Brain microvascular endothelial cell (primary cell): ENCODE measurements at regions not wholly inside any gene's neighbourhood (a gene's known extent, or its start where the extent isn't known, plus 50 kb on each side); places are given as distances from the start of the nearest gene placed in this dataset.

Source experiments
- DNase-seq: peaks from one replicate; pipeline ENCODE4 v3.0.0-alpha.2; 2020
- H3K27ac ChIP-seq: fragments of 250-450 bp; sonication (Bioruptor Pico); 2 replicates; pipeline ENCODE4 v1.5.1; 2020; ENCODE audit warnings: mild to moderate bottlenecking, moderate library complexity
- H3K27me3 ChIP-seq: fragments of 250-450 bp; sonication (Bioruptor Pico); replicated peaks from 2 replicates; pipeline ENCODE4 v1.5.1; 2020; ENCODE audit warnings: mild to moderate bottlenecking
- H3K36me3 ChIP-seq: fragments of 250-450 bp; sonication (Bioruptor Pico); replicated peaks from 2 replicates; pipeline ENCODE4 v1.5.1; 2020; ENCODE audit warnings: mild to moderate bottlenecking
- H3K4me3 ChIP-seq: 2 replicates; pipeline ENCODE4 v1.5.1; 2011; ENCODE audit warnings: low read depth, mild to moderate bottlenecking, control low read depth, low read length, moderate library complexity
- in situ Hi-C: cut with HindIII; loops from 2 replicates; pipeline ENCODE4 v1.10.0; 2017; ENCODE audit warnings: low sequenced_read_pairs, low pct_ligation_motif_present
- TF ChIP-seq, protein P1 (sequence below): IDR thresholded peaks from 2 replicates; pipeline ENCODE4 v1.5.1; 2011; ENCODE audit warnings: low read depth, mild to moderate bottlenecking, moderate library complexity, low read length, control low read depth, inconsistent platforms; ENCODE audit errors: missing control alignments

GRCh38 chr5:164335837-164336236, 830.4 kb downstream of the MAT2B start:
- Histone ChIP-seq H3K27ac (no peak overlapping the region), H3K4me3 (no peak overlapping the region), H3K36me3 (no peaks in the 10 kb centered on the region), H3K27me3 (no peaks in the 10 kb centered on the region)
- TF ChIP-seq, protein P1, sequence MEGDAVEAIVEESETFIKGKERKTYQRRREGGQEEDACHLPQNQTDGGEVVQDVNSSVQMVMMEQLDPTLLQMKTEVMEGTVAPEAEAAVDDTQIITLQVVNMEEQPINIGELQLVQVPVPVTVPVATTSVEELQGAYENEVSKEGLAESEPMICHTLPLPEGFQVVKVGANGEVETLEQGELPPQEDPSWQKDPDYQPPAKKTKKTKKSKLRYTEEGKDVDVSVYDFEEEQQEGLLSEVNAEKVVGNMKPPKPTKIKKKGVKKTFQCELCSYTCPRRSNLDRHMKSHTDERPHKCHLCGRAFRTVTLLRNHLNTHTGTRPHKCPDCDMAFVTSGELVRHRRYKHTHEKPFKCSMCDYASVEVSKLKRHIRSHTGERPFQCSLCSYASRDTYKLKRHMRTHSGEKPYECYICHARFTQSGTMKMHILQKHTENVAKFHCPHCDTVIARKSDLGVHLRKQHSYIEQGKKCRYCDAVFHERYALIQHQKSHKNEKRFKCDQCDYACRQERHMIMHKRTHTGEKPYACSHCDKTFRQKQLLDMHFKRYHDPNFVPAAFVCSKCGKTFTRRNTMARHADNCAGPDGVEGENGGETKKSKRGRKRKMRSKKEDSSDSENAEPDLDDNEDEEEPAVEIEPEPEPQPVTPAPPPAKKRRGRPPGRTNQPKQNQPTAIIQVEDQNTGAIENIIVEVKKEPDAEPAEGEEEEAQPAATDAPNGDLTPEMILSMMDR: no peak
- in situ Hi-C loops: no loop called here
- no peak for DNase-seq

DNA sequence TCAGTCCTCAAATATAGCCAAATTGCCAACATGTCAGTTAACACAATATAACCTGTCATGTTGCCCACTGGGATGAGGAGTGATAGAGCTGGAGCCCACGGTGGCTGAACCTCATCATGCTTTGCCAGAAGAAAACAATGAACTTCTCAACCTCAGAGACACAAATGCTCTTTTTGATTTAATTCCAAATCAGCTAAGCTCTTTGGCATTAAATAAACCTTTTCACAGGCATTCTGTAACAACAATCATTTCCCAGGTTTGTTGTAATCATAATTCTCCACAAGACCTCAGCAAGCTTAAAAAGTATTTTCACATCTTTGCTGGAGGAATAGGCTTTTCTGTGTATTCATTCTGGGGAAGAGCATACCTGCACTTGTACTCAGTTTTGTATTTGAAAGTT, 830.9 kb downstream of the MAT2B start:
- H3K27me3 ChIP-seq: no peaks in the 10 kb centered on the region
- TF ChIP-seq, protein P1: no peak
- H3K4me3 ChIP-seq: no peak overlapping the region
- no peak overlapping the region for H3K27ac ChIP-seq
- no peaks in the 10 kb centered on the region for H3K36me3 ChIP-seq
- no peak for DNase-seq
- in situ Hi-C loops: no loop called here

DNA sequence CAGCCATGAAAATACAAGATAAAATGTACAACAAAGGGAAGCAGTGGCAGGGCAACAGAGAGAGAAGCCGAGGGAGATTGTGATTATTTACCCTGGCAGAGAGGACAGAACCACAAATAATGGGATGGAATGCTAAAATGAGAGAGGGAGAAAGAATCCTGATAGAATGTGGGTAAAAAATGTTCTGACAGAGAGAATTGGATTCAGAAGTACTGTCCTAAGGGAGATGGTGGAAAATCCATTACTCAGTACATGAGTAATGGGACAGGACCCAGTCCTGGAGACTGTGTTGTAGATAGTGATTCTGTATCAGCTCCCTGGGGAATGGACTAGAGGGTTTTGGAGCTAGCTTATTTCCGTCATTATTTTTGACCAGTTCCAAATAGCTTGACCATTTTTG, 831.5 kb downstream of the MAT2B start:
- TF ChIP-seq, protein P1: no peak
- Histone ChIP-seq H3K4me3 (no peak overlapping the region), H3K27me3 (no peaks in the 10 kb centered on the region), H3K36me3 (no peaks in the 10 kb centered on the region), H3K27ac (no peak overlapping the region)
- in situ Hi-C loops: no loop called here
- peak; percentile 6 for DNase-seq

- H3K27ac ChIP-seq: no peak overlapping the region
- TF ChIP-seq, protein P1: peak; percentile 9
- in situ Hi-C loops: no loop called here
- no peak overlapping the region for H3K4me3 ChIP-seq
- H3K36me3 ChIP-seq: no peaks in the 10 kb centered on the region
- no peaks in the 10 kb centered on the region for H3K27me3 ChIP-seq
- DNase-seq: no peak
Measured at GRCh38 chr5:164341056-164341619, 835.7 kb downstream of the MAT2B start.

DNA sequence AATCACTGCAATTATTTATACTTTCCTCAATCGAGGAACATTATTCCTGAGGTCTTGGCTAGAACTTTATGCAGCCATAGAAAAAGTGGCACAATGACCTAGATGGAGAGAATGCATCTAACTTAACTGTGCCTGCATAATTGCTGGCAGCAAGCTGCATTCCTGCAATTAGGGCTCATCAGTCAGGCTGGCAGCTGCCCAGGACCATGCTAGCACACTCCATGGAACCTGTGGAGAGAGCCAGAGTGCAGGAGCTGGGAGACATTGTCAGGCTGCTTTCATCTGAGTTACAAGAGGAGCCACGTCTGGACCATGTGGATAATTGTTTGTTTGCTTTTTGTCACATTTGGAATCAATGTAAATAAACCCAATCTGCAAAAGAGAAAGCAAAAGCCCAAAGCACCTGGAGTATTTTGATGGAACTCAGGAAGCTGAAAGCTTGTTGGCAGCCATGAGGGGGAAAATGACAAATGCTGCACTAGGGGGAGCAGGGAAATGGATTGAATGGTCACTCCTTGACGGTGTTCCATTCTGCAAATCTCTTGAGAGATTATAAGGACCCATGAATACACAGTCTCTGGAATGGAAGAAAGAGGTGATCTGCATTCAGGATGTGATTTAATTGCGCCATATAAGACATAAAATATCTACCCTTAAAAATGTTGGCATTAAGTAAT, 839.9 kb downstream of the MAT2B start:
- TF ChIP-seq, protein P1: no peak
- H3K27me3 ChIP-seq: no peaks in the 10 kb centered on the region
- no peak for DNase-seq
- no peak overlapping the region for H3K27ac ChIP-seq
- in situ Hi-C loops: no loop called here
- H3K4me3 ChIP-seq: no peak overlapping the region
- no peaks in the 10 kb centered on the region for H3K36me3 ChIP-seq

DNA sequence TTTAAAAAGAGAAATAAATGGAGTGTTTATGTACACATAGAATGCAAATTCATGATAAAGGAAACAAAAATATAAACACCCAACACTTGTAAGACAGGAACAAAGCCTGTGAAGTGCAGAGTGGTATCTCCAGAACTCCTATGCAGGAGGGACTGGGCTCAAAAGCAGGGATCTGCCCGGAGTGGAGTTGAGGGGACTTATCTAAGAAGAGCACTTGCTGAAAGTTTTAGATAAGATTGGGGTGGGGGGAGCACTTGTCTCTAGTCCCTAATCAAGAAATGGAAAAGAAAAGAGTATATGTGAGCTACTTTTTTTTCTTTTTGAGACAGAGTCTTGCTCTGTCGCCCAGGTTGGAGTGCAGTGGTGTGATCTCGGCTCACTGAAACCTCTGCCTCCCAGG, 840.4 kb downstream of the MAT2B start:
- TF ChIP-seq, protein P1: no peak
- no peak for DNase-seq
- Histone ChIP-seq H3K27me3 (no peaks in the 10 kb centered on the region), H3K4me3 (no peak overlapping the region), H3K36me3 (no peaks in the 10 kb centered on the region), H3K27ac (no peak overlapping the region)
- in situ Hi-C loops: no loop called here
